NCI-H1092 treated with DMSO at 0.1 percent for 48 hours (cell line): ENCODE measurements at regions not wholly inside any gene's neighbourhood (a gene's known extent, or its start where the extent isn't known, plus 50 kb on each side); places are given as distances from the start of the nearest gene placed in this dataset.

Source experiments
- DNase-seq: peaks from one replicate; lab custom pipeline; 2025; lab: John Stamatoyannopoulos, UW

DNA sequence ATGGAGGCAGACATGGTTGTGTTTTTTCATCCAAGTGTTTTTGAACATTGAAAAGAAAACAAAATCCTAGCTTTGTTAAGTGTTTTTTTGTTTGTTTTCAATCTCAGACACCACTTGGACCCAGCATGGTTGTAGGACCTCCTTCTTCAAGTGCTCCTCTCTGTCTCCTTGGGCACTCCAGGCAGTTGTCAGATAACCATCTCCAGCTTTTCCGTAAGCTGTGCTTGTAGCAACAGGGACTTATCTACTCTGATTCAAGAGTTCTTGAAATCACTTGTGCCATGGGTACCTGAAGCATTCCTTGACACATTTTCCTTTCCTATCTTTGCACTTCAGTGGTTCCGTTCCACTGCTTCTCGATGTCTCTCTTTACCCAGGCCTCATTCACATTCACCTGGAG lies 334.9 kb upstream of the DDX53 start:
- no peak for DNase-seq

DNA sequence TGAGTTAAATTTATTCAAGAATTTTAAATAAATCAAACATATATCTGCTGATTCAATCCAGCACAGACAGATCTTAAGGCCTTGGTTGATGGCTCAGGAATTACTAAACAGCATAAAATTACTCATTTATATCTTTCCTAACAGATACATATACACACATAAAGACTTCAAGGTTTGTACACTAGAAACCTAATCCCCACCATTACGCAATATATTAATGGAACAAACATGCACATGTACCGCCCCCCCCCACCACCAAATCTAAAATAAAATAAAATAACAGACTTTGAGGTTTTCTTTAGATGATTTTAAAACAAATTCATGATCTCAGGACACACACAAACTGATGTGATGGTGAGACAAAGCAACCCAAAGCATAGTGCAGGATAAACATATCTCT lies 333.9 kb upstream of the DDX53 start:
- DNase-seq: no peak

DNA sequence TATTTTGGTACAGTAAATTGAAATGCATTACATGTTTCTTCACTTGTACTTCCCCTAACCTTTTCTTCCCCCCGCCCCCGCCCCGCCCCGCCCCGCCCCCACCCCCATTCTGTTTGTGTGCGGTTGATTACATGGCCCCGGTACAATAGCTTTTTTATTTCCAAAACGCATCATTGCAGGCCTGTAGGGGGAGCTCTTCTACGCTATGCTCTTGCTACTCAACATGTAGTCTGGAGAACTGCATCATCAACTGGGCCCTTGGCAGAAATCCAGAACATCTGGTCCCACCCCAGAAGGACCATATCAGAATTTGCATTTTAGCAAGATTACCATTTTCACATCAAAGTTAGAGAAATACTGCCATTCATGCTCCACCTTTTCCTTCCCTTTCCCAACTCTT lies 333.3 kb upstream of the DDX53 start:
- DNase-seq: no peak

DNA sequence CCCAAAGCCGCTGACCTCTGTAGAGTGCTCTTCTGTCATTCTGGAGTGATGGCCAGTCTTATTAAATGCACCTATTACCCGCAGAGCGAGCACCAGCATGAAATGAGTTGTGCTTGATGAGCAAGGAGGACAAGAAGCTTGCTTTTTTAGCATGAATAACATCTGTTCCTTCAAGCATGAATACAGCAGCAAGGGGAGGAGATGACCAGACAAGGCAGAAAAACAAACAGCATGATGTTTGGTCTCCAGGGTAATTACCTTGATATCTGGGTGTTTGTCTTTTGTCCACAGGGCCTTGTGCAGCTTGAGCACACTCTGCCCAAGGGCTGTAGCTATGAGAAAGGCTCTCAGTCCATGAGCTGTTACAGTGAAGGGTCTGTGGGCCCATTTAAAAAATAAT lies 324.8 kb upstream of the DDX53 start:
- DNase-seq: peak; percentile 85

DNA sequence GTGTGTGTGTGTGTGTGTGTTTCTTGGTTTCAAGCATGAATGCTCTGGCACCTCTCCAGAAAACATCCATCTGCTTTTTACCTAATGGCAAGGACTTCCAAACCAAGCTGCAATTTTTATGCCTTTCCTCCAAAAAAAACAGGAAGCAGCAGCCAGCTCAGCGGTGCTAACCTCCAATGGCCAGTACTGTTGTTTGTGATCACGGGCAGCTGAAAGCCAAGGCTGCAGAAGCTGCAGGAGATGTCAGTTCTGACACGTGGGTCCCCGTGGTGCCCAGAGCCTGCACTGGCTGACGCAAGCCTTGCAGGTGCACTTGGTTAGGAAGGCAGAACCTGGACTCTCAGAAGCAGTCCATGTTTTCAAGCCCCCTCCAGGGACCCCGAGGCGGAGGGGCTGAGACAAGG lies 313.6 kb upstream of the DDX53 start:
- DNase-seq: peak; percentile 76

DNA sequence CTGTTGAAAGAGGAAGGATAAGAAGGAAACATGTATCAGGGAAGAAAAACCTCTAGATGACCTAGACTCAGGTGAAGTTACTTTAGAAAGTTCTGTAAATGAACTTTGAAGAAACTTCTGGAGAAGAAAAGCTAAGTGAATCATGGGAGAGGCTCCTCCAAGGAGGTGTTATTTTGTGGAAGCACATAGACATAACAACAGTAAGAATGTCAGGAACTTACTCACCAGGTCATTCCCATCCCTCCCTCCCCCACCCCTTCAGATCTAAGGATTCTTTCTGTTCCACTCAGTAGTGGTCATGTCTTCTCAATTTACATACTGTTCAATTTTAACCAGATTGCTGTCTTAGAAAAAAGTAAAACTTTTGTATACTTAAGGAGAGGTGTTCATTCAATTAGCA lies 310.5 kb upstream of the DDX53 start:
- no peak for DNase-seq

DNA sequence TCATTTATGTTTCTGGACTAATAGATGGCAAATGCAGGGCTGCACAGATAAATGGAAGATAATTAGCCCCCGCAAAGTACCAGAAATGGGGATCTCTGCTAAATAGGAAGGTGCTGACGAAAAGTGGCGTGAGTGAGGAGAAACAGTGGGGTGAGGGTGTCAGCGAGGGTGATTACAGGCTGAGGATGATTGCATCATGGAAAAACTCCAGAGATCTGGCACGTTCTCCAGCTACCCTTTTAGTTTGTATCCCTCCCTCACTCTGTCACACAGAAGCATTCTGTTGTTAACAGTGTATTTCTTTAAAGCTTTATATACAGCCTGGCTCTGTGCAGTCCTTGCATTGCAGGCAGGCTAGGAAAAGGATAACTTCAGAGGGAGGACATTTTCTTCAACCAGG lies 309.6 kb upstream of the DDX53 start:
- DNase-seq: no peak

DNA sequence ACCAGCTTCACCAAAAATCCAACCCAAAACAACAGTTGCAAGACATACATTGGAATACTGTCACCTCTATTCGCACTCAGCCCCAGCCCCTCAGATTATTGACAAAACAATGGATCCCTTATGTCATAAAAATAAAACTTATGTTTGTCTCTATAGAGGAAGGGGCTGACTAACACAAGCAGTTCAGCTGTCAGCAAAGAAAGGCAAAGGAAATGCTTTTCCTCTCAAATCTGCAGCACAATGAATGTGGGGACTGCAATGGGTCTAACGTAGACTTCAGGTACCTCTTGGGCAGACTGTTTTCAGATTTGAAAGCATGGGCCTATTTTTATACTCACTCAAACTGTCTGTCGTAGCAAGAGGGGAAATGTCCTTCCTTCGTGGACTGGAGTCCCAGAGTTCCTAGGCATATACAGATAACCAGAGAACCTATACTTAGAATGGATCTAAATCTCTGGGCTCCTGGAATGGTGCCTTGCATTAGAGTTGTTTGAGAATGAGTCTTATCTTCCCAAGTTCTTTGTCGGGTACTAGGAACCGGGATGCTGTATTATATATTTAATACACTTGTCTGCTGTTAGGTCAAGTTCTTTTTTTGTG lies 307.7 kb upstream of the DDX53 start:
- no peak for DNase-seq

DNA sequence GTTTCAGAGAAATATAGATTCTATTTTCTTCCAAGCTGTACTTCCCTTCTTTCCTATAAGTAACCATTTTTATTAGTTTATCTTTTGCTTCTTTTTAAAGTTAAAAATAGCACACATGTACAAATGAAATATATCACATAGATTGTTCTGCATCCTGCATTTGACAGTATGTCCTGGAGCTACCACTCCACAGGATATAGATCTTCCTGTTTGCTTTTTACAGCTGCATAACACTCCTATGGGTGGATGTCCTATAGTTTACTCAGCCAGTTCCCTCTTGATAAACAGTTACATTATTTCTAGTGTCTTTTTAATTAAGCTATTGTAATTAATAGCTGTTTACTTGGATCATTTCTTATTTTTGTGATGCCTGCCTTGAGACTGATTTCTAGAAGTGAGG lies 301.6 kb upstream of the DDX53 start:
- no peak for DNase-seq

DNA sequence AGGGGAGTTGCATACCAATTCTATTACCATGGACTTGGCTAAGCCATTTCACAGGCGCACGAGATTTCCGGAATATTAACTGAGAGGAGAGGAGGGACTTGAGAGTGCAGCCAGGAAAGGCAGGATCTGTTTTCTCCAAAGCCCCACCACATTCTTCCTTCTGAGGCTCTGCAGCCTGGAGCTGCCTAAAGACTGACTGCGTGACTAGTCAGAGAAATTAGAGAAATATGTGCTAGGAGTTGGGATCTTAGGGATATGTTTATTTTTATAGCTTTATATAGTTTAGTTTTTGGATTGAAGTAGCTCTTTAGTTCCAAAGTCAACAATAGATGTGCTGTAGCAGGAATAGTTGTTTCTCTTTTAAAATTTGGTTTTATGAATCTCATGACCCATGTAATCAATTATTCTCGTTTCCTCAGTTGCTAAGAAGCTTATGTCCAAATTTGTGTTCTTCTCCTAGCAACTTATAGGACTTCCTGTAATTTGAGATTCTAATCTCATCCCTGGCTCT lies 300.1 kb upstream of the DDX53 start:
- DNase-seq: no peak

DNA sequence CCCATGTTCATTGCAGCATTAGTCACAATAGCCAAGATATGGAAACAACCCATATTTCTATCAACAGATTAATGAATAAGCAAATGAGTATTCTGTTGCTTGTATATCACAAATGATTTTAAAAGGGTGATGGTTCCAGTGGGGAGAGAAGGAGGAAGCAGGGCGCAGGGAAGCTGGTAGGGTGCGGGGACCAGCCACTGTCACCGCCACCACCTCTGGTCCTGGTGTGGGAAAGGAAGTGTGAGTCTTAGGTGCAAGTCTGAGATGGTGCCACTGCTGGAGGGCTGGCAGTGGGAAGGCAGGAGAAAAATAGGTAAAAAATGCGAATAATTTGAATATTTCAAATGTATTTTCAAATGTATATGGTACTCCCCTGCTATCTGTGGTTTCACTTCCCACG lies 286.8 kb upstream of the DDX53 start:
- no peak for DNase-seq

DNA sequence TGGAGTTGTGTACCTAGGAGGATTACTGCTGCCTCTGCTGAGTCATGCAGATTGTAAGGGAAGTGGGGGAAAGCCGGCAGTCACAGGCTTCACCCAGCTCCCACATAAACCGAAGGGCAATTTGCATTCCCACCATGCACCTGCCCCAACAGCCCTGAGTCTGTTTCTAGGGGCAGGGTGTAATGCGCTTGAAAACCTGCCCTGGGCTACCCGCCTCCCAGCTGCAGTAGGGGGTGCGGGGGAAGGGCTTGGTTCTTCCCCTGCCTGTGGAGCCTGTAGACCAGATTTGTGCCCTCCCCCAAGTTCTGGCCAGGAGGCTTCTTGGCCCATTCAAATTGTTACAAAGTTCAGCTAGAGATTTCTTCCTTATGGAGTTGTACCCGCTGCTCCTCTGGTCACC lies 269.2 kb upstream of the DDX53 start:
- no peak for DNase-seq

DNA sequence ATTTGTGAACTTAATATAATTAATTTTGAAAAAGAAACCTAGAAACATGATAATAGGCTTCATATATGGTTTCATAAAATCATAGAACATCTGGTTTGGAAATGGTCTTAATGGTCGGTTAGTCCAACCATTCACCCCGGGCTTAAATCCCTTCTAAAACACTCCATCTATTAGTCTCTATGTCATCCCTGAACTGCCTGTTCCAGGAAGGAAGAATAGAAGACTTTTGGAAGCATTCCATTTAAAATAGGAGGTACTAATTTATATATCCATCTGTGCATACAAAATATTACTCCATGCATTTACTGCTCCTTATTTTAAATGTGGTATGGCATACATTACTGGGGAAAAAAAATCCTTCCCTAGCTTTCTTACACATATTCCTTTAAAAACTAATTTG lies 262.2 kb upstream of the DDX53 start:
- no peak for DNase-seq

DNA sequence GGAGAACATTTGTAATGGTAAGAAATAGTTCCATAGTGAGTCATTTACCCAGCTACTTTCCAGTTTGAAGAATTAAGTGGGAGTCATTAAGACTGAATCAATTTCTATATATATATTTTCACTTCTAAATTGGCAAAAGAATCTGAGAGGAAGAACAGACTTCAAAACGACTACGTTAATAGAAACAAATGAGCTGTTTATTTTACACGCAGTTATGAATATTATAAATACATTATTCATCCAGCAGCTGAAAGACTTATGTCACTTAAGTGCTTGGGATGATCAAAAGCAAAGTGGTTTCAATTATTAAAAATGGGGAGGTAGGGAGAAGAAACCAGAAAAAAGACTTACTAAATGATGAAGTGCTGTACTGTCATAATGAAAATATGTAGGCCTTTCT lies 260.5 kb upstream of the DDX53 start:
- DNase-seq: no peak

DNA sequence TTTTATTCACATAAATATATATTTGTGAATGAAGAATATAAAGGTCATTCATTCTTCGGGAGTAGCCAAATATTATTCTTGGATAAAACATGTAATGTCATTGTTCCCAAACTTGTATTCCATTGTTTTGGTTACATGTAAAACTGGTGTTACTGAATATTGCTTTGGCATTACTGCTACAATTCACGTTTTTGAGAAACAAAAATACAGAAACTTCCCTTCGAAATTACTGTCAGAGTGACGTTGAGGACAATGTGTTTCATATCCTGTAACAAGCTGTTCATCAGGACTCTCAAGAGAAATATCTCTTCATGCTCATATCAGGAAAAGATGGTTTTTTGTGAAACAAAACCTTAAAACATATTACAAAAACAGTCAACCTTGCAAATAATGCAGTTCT lies 258.9 kb upstream of the DDX53 start:
- DNase-seq: no peak

DNA sequence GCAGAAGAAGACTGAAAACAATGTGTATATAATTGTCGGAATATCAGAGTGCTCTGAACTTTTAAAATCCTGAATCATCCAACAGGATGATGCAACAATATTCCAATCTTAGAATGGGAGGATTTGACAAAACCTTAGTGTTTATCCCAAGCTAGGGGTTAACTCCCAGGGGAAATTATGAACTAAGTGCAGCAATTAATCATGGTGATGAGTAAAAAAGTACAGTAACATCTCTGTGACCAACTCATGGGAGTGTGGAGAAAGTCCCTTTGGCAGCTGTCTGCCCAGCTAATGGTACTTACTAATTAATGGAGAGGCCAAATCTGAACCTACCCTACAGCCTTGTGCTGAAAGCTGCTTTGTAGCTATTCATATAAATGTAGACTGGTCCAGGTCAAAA lies 257.6 kb upstream of the DDX53 start:
- no peak for DNase-seq

DNA sequence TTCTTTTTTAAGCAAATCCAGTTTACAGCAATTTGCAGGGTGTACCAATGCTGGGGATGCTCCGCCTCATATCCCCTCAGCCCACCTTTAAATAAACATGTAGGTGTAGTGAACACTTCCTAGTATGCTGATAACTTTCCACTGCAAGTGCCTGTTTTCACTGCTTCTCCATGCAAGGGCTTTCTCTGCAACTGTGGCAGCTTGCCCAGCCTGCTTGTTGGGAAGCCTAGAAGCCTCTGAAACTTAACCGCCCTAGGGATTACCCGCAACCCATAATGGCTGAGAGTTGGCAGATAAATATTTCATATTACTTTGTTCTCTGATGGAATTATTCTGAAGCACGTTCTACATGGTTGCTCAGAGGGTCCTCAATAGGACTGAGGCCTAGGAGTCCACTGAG lies 253.7 kb upstream of the DDX53 start:
- no peak for DNase-seq

DNA sequence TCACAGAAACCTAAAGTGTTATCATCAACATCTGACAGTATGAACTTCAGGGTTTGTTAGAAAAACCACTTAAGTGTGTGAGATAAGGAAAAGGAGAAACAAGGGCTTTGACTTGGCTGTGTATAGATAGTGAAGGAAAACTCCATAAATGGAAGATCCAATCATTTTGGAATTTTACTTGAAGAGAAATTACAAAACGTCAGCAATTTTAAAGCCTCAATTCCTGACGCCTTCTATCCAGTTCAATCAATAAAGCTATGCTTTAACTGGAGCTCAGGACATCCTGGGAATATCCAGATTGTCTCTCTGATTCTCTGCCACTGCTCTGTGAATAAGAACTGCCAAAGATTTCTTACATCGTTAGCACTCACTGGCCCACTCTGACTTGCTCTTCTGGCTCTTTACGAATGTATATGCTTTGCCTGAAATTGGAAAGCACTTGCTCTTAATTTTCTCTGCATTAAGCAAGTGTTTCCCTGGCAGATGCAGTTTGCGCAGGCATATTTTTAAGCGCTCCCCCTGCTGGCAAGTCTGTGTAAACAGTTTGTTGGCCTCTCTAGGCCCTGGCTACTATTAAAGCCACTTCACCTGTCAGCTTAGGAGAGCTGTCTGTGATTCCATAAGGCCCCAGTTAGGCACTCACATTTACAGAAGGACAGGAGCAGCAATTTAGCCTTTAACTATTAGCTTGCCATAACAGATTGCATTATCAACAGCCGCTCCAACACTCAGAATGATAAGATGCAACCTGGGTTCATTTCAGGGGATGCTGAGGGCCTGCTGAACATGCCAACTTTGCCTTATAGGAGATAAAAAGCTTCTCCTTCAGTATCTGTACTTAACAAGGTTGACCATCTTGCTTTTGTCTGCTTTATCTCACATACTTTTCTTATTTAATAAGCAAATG lies 251.4 kb upstream of the DDX53 start:
- peak; percentile 67 for DNase-seq

DNA sequence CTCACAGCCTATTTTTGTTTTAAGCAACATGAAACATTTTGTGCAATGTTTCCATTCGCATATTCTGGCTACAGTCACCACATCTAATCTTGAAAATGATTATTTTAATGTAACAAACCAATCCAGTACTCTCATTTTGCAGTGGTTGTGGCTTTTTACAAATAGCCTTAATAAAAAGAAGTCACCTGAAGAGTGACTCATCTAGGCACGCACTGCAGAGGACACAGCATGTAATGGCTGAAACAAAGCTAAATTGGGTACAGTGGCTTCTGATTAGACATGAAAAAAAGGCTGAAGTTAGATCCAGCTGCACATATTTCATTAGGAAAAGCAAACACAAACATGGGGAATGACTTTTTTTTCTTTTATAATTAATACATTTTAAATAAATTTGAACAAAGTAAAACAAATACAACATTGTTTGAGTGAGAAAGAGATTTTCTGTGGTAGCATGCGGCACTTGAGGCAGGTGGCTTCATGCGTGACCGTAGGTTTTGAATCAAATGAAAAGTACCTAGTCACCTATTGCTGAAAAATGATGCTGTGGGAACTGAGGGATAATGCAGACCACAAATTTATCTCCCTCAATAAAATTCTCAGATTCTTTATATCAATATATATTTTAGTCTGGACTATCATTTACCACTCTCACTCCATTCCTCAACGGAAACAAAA lies 240.8 kb upstream of the DDX53 start:
- no peak for DNase-seq

DNA sequence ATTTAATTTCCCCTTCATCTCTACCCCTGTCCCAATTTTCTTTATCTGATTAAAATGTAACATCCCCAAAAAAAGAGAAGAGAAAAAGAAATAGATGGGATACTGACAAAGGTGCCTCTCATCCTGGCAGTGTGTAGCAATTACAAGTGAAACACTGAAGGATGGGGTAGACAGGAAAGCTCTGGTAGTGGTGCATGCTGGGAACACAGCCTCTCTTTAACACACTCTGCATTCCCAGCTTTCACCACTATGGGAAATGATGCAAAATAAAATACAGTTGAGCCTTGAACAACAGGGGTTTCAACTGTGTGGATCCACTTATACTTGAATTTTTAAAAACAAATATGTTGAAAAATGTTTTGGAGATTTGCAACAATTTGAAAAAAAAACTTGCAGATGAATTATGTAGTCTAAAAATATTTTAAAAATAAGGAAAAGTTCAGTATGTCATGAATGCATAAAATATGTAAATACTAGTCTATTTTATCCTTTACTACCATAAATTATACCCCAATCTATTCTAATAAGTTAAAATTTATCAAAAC lies 239.2 kb upstream of the DDX53 start:
- DNase-seq: no peak

DNA sequence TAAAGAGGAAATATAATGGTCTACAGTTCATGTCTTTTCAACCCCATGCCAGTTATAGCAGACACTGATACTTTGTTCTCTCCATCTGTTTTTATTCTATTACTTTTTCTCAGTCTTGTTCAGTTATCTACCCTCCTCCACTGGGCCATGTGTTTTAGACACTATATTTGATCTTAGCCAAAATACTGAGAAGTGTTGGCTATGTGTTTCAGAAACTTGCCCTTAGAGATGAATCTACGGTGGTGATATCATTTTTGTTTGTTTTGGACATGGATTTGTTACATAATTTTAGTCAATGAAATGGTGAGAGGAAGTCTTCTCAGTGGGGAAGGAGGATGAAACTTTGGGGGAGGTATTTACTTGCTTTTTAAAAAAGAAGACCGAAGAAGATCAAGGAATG lies 211.5 kb upstream of the DDX53 start:
- no peak for DNase-seq

DNA sequence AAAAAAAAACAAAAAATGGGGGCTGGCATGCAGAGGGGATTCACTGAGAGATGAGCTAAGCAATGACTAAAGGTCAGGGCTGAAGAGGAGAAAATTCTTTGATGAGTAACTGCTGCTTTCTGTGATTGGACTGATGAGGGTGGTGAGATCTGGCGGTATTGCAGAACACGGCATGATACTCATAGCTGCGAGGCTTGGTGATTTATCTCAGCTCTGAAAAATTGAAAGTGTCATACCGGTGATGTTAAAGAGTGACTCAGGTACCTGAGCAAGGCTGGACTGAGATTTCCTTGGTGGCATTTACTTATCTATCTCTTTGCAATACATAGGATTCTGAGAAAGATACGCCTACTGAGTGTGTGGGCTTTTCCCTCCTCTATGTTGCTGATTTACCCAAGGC lies 204.1 kb upstream of the DDX53 start:
- no peak for DNase-seq

DNA sequence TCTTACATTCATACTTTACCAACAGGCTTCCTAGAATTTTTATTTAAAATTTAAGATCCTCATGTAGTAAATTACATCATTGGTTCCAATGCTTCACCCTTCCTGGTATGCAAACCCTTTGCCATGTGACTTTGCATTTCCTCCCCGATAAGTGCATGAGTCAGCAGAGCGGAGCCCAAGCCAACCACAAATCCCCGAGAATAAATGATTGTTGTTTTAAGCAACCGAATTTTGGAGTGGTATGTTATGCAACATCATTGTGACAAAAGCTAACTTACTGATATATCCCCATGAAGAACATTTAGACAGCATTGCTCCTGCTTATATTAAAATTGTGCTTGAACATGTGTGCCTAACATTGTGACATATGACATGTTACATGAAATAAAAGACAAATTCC lies 199.4 kb upstream of the DDX53 start:
- no peak for DNase-seq
